NT2/D1 (cell line): ENCODE measurements at regions not wholly inside any gene's neighbourhood (a gene's known extent, or its start where the extent isn't known, plus 50 kb on each side); places are given as distances from the start of the nearest gene placed in this dataset.

Experiments
- SUZ12 ChIP-seq: IDR thresholded peaks from 2 replicates; pipeline ENCODE4 v1.6.1; 2011; ENCODE audit not compliant: insufficient read length, insufficient read depth; ENCODE audit errors: extremely low read depth
- YY1 ChIP-seq: IDR thresholded peaks from 2 replicates; pipeline ENCODE4 v1.6.1; 2011; ENCODE audit not compliant: insufficient read length, insufficient read depth
- ZNF274 ChIP-seq: IDR thresholded peaks from 2 replicates; pipeline ENCODE4 v1.6.1; 2011; ENCODE audit warnings: mild to moderate bottlenecking, low read depth, low read length

GRCh38 chr10:44087403-44087802 is 297.5 kb downstream of the CXCL12 start:
- no peak for TF ChIP-seq YY1
- no peak for TF ChIP-seq ZNF274
- TF ChIP-seq SUZ12: no peak
